Right lobe of liver (tissue), 4 donors: ENCODE measurements at regions not wholly inside any gene's neighbourhood (a gene's known extent, or its start where the extent isn't known, plus 50 kb on each side); places are given as distances from the start of the nearest gene placed in this dataset.

ENCODE experiments used
- CTCF ChIP-seq, 4 donors: fragments of 200-600 bp in 3 of 4; fragments of 450-650 bp in 1 of 4; IDR thresholded peaks; one replicate each; pipeline versions ENCODE4 v1.5.1 to v1.8.0; 2016 to 2022; ENCODE audit warnings: antibody characterized with exemption in 4 of 4, mild to moderate bottlenecking in 2 of 4
- POLR2A ChIP-seq: fragments of 450-650 bp; IDR thresholded peaks from one replicate; pipeline ENCODE4 v1.6.1; 2017; ENCODE audit warnings: antibody characterized with exemption, mild to moderate bottlenecking
- donor health status: DM: no; HTN: no; CAD: no.
- donor health status: DM: no; HTN: no; CAD: no.
- donor health status: DM: no; HTN: yes; CAD: no.

DNA sequence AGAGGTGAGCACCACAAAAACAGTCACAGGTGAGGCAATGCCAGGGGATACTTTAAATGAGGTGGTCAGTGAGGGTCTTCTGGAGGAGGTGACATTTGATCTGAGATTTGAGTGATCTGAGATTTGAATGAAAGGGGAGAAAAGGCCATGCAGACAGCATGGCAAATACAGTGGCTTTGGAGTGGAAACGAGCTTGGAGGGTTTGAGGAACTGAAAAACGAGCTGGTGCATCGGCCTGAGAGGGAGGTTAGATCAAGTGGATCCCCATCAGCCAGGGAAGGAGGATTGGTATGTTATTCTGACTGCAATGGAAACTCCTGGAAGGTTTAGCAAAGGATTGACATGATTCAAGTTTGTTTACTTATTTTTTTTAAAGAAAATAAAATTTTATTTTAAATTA is 245.1 kb downstream of the KCNS3 start:
- TF ChIP-seq CTCF (IDR thresholded peaks at IDR 0.05) (no peak), POLR2A (no peak)
